GM10847 (cell line): ENCODE measurements at regions not wholly inside any gene's neighbourhood (a gene's known extent, or its start where the extent isn't known, plus 50 kb on each side); places are given as distances from the start of the nearest gene placed in this dataset.

ENCODE experiments used
- POLR2A ChIP-seq: IDR thresholded peaks from 2 replicates; pipeline ENCODE4 v1.6.1; 2011; ENCODE audit not compliant: insufficient read length; ENCODE audit errors: extremely low read depth

DNA sequence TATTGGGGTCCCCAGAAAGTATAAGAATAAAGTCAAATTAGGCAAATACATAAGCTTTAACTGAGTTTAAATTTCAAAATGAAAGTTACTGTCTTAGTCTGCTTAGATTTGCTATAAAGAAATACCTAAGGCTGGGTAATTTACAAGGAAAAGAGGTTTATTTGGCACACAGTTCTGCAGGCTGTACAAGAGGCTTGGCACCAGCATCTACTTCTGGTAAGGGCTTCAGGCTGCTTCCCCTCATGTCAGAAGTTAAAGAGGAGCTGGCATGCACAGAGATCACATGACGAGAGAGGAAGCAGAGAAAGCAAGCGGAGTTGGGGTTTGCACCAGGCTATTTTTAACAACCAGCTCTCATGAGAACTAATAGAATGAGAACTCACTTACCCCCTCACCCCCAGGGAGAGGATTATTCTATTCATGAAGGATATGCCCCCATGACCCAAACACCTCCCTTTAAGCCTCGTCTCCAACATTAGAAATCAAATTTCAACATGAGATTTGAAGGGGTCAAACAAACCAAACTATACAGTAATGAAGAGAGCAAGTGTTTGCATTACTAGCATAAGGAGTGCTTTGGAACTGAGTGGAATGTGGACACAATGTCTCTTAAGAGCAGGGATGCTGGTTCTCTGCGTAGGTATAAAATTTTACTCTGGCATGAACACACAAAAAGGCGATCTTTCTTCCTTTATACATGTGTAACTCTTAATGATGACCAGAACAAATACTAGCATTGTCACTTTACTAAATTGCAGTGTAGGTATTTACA, 292.8 kb upstream of the PMFBP1 start:
- no peak for TF ChIP-seq POLR2A

- TF ChIP-seq POLR2A: no peak
Measured at GRCh38 chr16:72464052-72464451, 292.1 kb upstream of the PMFBP1 start.

DNA sequence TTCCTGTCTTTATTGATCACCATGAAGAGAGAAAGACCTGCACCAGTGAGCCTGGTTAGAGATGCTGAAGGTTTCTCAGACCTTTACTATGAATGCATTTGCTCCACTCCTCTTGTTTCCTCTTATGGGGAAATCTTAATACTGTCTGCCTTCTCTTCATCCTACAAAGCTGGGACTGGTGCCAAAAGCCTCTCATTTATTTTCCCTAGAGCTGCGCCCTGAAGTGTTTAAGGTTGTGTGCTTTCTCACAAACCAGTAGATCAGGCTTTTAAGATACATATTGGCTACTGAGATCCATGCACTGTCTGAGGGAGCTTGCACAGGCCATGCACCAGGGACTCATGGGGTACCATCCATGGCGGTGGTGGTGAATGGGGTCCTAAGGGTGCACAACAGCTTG, 286.1 kb upstream of the PMFBP1 start:
- no peak for TF ChIP-seq POLR2A

GRCh38 chr16:72457243-72457940, 285.4 kb upstream of the PMFBP1 start:
- no peak for TF ChIP-seq POLR2A

DNA sequence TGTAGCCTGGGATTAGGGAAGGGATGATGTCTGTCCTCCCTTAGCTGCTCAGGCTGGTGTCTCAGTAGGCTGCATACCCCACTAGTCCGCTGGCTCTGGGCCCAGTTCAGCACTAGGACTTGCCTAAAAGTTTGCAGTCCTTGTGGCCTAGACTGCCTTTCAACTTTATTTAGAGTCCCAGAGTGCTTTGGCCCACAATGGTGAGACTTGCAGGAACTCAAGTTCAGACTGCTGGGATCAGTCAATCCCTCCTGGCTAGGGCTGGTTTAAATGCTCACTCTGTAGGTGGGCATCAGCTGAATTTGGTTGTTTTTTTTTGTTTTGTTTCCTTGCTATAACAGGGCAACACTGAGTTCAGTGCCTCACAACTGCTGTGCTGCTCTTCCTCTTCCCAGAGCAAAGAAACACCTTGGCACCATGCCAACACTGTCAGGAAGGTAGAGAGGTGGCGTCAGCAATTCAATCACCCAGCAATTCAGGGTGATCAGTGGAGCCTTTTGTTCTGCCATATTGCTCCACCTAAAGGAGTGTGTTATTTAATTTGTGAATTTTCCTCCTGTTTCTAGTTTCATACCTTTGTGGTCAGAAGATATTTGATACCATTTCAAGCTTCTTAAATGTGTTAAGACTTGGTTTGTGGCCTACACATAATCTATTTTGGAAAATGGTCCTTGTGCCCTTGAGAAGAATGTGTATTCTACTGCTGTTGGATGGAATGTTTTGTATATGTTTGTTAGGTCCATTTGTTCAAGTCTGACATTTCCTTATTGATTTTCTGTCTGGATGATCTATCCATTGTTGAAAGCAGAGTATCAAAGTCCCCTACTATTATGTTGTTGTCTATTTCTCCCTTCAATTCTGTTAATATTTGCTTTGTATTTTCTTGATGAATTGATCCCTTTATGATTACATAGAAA, 284.0 kb upstream of the PMFBP1 start:
- no peak for TF ChIP-seq POLR2A

GRCh38 chr16:72444696-72445095, 272.7 kb upstream of the PMFBP1 start:
- TF ChIP-seq POLR2A: no peak

DNA sequence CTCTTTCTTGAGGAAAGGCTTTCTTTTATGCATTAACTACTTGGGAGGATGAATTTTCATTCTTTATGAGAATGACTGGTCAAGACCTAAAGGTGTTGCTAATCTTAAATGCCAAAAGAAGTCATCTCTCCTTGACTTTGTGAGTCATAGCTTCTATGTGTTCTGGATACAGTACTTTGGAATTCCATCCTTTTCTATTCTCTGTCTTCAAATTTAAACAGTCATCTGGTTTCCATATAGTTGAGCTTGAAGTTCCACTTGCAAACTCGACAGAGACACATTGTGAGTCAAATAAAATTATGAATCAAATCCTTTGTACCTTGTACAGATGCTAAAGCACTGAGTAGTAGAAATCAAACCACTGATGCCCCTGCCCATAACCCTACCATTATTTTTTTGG, 271.9 kb upstream of the PMFBP1 start:
- TF ChIP-seq POLR2A: no peak

DNA sequence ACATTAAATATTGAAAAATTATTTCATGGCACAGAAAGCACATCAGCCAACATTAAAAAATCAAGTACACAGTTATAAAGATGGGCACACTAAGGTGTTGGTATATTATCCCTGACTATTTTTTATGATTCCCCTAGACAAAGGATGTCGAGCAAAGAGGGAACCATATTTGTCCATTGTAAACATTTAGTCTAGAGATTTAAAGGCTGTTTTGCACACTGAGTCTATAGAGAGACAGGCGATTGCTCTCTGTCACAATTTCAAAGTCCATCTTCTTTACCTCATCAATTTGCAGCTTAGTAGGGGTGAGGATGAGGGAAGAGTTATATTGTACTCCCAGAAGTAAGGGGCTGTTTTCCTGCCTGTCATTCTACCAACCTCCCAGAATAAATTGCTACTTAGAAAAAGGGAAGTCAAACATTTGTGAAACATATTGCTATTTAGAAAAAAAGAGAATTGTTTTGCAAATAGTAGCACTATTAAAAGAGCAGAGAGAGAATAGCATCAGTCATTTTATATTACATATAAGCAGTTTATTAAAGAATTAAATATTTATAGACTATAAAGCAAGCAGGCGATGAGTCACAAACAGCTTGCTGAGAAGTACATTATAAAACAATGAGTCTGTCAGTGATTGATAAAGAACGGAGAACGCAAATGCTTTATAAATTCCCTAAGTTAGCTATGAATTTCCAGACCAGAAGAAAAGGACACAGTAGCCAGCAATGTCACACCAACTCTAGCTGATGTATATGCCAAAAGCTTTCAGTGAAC, 270.6 kb upstream of the PMFBP1 start:
- no peak for TF ChIP-seq POLR2A

- TF ChIP-seq POLR2A: no peak
Measured at GRCh38 chr16:72437891-72438290, 265.9 kb upstream of the PMFBP1 start.

DNA sequence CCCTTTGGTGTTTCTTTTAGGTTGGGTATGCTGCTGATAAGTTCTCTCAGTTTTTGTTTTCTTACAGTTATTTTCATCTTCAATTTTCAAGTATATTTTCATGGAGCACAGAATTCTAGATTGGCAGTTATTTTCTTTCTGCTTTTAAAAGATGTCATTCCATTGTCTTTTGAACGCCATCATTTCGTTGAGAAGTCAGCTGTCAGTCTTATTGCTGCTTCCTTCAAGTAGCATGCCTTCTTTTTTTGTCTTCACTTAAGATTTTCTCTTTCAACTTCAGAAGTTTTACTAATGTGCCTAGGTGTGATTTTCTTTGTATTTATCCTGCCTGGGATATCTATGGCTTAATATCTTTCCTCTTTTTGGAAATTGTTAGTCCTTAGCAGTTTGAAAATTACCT, 262.2 kb upstream of the PMFBP1 start:
- TF ChIP-seq POLR2A: no peak

GRCh38 chr16:72430121-72430520, 258.2 kb upstream of the PMFBP1 start:
- TF ChIP-seq POLR2A: no peak

DNA sequence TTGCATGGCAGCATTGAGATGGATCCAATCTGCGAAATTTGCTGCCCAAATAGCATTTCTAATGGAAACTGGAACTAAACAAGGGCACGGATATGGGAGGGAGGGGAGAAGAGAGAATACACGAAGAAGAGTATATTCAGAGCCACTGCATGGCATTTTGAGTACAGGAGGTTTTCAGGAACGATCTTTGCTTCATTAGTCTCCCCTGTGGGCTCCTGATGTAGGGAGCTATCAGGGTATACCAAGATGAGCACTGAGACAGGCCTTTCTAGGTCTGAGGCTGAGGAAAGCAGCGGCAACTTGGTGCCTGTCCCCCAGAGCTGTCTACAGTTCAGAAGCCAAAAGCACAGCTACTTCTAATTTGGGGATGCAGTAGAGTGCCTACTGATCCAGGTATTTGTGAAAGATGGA, 257.7 kb upstream of the PMFBP1 start:
- no peak for TF ChIP-seq POLR2A

GRCh38 chr16:72428681-72429376, 256.9 kb upstream of the PMFBP1 start:
- TF ChIP-seq POLR2A: no peak

DNA sequence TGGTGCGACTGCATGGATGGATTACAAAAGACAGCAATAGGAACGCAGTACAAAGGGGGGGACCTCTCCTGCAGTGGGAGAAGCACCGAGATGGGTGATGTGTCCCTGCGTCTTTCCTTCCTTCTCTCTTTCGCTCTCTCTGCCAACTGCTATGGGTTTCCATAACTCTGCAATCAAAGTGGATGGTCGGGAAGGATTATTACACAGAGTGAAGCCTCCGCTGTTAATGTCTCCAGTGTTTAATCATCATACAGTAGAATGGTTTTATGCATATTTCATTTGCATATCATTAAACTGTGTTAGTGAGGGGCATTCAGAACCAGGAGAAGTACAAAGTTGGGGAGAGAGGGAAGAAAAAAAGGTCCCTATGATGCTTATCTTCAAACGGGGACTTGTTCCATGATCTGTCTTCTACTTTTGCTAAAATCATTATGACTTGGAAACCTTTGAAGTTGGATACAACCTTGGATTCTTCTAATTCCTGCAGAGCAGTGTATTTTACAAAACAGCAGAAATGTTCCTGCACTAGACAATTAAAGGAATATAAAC, 255.9 kb upstream of the PMFBP1 start:
- no peak for TF ChIP-seq POLR2A
